HepG2 (cell line): ENCODE measurements at regions not wholly inside any gene's neighbourhood (a gene's known extent, or its start where the extent isn't known, plus 50 kb on each side); places are given as distances from the start of the nearest gene placed in this dataset.

Experiments
- AGO2 ChIP-seq: fragments of 200-400 bp; formaldehyde crosslinking; optimal IDR thresholded peaks from 2 replicates; pipeline ENCODE3; 2017; ENCODE audit warnings: mild to moderate bottlenecking, low read depth, low read length, moderate library complexity
- ARNT2 ChIP-seq: sonication (generic); formaldehyde crosslinking; IDR thresholded peaks from 2 replicates; pipeline ENCODE4 v1.8.0; 2022; ENCODE audit warnings: mild to moderate bottlenecking, low read depth, missing genetic modification reagents, moderate library complexity
- CCDC6 ChIP-seq: sonication (generic); formaldehyde crosslinking; IDR thresholded peaks from 2 replicates; pipeline ENCODE4 v1.8.1; 2022; ENCODE audit warnings: mild to moderate bottlenecking, missing genetic modification reagents, moderate library complexity
- ELF4 ChIP-seq: sonication (generic); formaldehyde crosslinking; IDR thresholded peaks from 2 replicates; pipeline ENCODE4 v1.5.0; 2020; ENCODE audit warnings: missing genetic modification reagents, mild to moderate bottlenecking, moderate library complexity, borderline replicate concordance
- FOXK2 ChIP-seq: fragments of 450-650 bp; IDR thresholded peaks from 2 replicates; pipeline ENCODE4 v1.6.1; 2016
- MAF1 ChIP-seq: sonication (generic); formaldehyde crosslinking; IDR thresholded peaks from 2 replicates; pipeline ENCODE4 v1.5.0; 2020; ENCODE audit warnings: missing genetic modification reagents, borderline replicate concordance
- NFIB ChIP-seq: sonication (generic); formaldehyde crosslinking; IDR thresholded peaks from 2 replicates; pipeline ENCODE4 v1.9.0; 2021; ENCODE audit warnings: missing genetic modification reagents, mild to moderate bottlenecking, borderline replicate concordance
- RFXANK ChIP-seq: IDR thresholded peaks from 2 replicates; pipeline ENCODE4 v1.6.1; 2016
- SATB2 ChIP-seq: sonication (generic); formaldehyde crosslinking; IDR thresholded peaks from 2 replicates; pipeline ENCODE4 v1.5.0; 2020; ENCODE audit warnings: missing genetic modification reagents
- ZBTB49 ChIP-seq: sonication (generic); formaldehyde crosslinking; IDR thresholded peaks from 2 replicates; pipeline ENCODE4 v1.4.0; 2020; ENCODE audit warnings: missing genetic modification reagents, borderline replicate concordance
- ZFX ChIP-seq: sonication (generic); formaldehyde crosslinking; IDR thresholded peaks from 2 replicates; pipeline ENCODE4 v1.4.0; 2020; ENCODE audit warnings: mild to moderate bottlenecking, low read depth, missing genetic modification reagents, moderate library complexity
- ZNF280D ChIP-seq: sonication (generic); formaldehyde crosslinking; IDR thresholded peaks from 2 replicates; pipeline ENCODE4 v1.5.1; 2020; ENCODE audit warnings: mild to moderate bottlenecking, missing genetic modification reagents

GRCh38 chrX:867966-868647 lies 237.5 kb downstream of the SHOX start (continued):
- TF ChIP-seq ARNT2 (CRISPR knock-in tag) (no peak), ZFX (CRISPR knock-in tag) (no peak), CCDC6 (CRISPR knock-in tag) (no peak), ZNF280D (CRISPR knock-in tag) (no peak), ELF4 (no peak), NFIB (CRISPR knock-in tag) (no peak), RFXANK (CRISPR knock-in tag) (no peak), FOXK2 (no peak), MAF1 (CRISPR knock-in tag) (no peak), ZBTB49 (no peak), SATB2 (CRISPR knock-in tag) (no peak), AGO2 (no peak)
